ENCODE measurements at regions not wholly inside any gene's neighbourhood (a gene's known extent, or its start where the extent isn't known, plus 50 kb on each side); places are given as distances from the start of the nearest gene placed in this dataset.

- DNase-seq (ENCODE audit: low read depth, low spot score): no peak
- in situ Hi-C loops (cut with HindIII; ENCODE audit: low sequenced_read_pairs): no loop called here
- TF ChIP-seq, protein P1, sequence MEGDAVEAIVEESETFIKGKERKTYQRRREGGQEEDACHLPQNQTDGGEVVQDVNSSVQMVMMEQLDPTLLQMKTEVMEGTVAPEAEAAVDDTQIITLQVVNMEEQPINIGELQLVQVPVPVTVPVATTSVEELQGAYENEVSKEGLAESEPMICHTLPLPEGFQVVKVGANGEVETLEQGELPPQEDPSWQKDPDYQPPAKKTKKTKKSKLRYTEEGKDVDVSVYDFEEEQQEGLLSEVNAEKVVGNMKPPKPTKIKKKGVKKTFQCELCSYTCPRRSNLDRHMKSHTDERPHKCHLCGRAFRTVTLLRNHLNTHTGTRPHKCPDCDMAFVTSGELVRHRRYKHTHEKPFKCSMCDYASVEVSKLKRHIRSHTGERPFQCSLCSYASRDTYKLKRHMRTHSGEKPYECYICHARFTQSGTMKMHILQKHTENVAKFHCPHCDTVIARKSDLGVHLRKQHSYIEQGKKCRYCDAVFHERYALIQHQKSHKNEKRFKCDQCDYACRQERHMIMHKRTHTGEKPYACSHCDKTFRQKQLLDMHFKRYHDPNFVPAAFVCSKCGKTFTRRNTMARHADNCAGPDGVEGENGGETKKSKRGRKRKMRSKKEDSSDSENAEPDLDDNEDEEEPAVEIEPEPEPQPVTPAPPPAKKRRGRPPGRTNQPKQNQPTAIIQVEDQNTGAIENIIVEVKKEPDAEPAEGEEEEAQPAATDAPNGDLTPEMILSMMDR (IDR thresholded peaks at IDR 0.05; ENCODE audit: low read depth, low read length): no peak
- no peak overlapping the region for H3K4me3 ChIP-seq (ENCODE audit: low read depth, low read length)
These were observed 134.0 kb downstream of the IRX2 start for GRCh38 chr5:2617461-2617860.

DNA sequence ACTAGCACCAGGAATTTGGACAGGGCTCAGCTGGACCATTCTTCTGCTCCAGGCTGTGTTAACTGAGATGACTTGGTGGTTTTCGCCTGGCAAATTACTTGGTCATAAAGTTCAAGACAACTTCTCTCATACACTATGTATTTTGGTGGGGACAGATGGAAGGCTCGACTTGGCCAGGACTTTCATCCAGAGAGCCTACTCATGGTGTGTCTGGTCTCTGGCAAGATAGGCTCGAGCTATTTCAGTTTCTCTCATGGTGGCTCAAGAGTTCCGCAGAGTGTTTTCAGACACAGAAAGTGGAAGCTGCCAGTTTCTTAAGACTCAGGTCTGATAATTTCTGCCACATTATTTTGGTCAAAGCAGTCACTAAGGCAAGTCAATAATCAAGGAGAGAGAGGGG is 135.6 kb downstream of the IRX2 start:
- DNase-seq (ENCODE audit: low read depth, low spot score): no peak
- H3K4me3 ChIP-seq (ENCODE audit: low read depth, low read length): no peak overlapping the region
- in situ Hi-C loops (cut with HindIII; ENCODE audit: low sequenced_read_pairs): no loop called here
- TF ChIP-seq, protein P1 (IDR thresholded peaks at IDR 0.05; ENCODE audit: low read depth, low read length): no peak

GRCh38 chr5:2614571-2614970 is 136.9 kb downstream of the IRX2 start:
- TF ChIP-seq, protein P1 (IDR thresholded peaks at IDR 0.05; ENCODE audit: low read depth, low read length): no peak
- DNase-seq (ENCODE audit: low read depth, low spot score): no peak
- in situ Hi-C loops (cut with HindIII; ENCODE audit: low sequenced_read_pairs): no loop called here
- H3K4me3 ChIP-seq (ENCODE audit: low read depth, low read length): no peak overlapping the region

DNA sequence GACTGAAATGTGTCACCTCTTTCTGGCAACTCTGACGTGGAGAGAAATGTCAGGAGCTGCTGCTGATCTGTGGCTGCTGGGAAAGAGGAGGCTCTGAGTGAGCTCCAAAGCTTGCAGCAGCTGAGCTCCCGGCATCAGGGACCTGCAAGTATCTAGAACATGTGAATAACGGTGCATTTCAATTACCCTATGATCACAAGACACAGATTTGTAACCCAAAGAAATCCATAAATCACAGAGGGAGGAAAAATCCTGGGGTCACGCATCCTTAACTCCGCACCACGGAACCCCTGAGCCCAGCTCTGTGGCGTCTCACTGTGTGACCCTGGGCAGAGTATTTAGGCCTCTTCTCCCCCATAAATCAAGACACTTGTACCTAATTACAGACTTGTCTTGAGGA is 139.8 kb downstream of the IRX2 start:
- no peak overlapping the region for H3K4me3 ChIP-seq (ENCODE audit: low read depth, low read length)
- DNase-seq (ENCODE audit: low read depth, low spot score): no peak
- TF ChIP-seq, protein P1 (IDR thresholded peaks at IDR 0.05; ENCODE audit: low read depth, low read length): no peak
- in situ Hi-C loops (cut with HindIII; ENCODE audit: low sequenced_read_pairs): no loop called here

- in situ Hi-C loops (cut with HindIII; ENCODE audit: low sequenced_read_pairs): no loop called here
- TF ChIP-seq, protein P1 (IDR thresholded peaks at IDR 0.05; ENCODE audit: low read depth, low read length): no peak
- no peak for DNase-seq (ENCODE audit: low read depth, low spot score)
- no peak overlapping the region for H3K4me3 ChIP-seq (ENCODE audit: low read depth, low read length)
These were observed 140.5 kb downstream of the IRX2 start for GRCh38 chr5:2610986-2611385.

DNA sequence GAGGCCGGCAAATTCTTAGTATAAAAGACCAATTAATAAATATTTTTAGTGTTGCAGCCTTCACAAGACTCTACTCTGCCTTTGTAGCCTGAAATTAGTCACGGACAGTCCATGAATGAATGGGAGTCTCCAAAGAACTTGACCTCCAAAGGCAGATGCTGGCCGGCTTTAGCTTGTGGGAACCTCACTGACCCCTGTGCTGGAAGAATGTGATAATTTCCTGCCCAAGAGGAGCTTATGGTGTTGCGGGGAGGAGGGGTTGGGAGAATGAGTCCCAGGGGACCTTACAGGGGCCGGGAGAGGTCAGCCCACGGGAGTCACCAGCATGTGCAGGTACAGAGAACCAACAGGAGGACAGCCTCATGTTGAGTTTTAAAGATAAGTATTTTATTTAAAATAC is 143.1 kb downstream of the IRX2 start:
- in situ Hi-C loops (cut with HindIII; ENCODE audit: low sequenced_read_pairs): no loop called here
- DNase-seq (ENCODE audit: low read depth, low spot score): no peak
- H3K4me3 ChIP-seq (ENCODE audit: low read depth, low read length): no peak overlapping the region
- TF ChIP-seq, protein P1 (IDR thresholded peaks at IDR 0.05; ENCODE audit: low read depth, low read length): no peak

- TF ChIP-seq, protein P1 (IDR thresholded peaks at IDR 0.05; ENCODE audit: low read depth, low read length): no peak
- H3K4me3 ChIP-seq (ENCODE audit: low read depth, low read length): no peak overlapping the region
- DNase-seq (ENCODE audit: low read depth, low spot score): no peak
- in situ Hi-C loops (cut with HindIII; ENCODE audit: low sequenced_read_pairs): no loop called here
These were observed 143.9 kb downstream of the IRX2 start for GRCh38 chr5:2607598-2607997.

Measured in astrocyte of the spinal cord (primary cell).